ENCODE measurements at regions not wholly inside any gene's neighbourhood (a gene's known extent, or its start where the extent isn't known, plus 50 kb on each side); places are given as distances from the start of the nearest gene placed in this dataset.

DNA sequence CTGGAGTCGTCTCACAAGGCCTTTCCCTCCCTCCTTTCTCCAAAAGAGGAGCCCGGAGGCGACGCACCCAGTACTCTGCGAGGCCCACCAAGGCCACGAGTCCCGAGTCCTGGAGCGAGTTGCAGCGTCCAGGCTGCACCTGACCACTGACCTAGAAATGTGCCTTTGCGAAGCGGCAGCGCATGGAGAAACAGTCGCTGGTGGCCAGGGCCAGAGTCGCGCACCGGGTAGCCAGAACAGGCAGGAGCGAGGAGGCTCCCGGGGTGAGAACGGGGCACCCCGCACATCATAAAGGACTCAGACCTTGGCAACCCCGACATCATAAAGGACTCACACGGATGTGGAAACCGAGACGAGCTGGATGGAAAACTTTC is 318.4 kb downstream of the FAM72C start:
- no peak overlapping the region for H3K27ac ChIP-seq (ENCODE audit: low read length)

DNA sequence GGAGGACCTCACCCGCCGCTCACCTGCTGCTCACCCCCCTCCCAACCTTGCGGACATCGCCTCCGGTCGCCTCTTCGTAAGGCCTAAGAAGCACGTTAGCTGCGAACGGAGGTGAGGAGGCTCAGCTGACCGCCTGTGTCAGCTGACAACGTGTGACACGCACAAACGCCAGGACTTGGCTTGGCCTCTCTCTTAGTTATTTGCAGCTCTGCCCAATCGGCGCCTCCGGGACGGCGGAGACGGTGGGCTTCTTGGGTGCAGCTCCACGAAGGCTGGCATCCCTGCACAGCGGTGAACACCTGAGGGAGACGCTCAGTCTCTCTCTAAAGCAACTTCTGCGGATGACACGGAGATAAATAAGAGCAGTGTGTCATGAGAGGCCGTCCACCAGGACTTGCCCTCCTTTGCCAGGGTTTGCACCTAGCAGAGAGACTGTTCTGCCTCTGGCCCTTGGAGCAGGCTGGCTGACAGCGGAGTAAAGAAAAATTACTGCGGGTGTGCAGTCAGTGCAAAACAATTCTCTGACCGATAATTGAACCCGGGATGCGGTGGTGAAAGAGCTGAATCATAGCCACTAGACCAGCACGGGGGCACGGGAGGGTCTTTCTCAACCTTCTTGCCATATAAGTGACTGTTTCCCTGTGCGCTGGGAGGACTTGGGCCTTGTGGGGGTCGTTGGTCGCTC is 318.9 kb downstream of the FAM72C start:
- Mint-ChIP-seq H3K4me1 (no peaks in the 10 kb centered on the region), H3K27ac (no peak overlapping the region), H3K4me3 (no peak overlapping the region), H3K36me3 (peaks cover 6% of the 10 kb centered on the region), H3K9me3 (peaks cover 5 to 12% of the 10 kb centered on the region in 2 donors), H3K27me3 (ENCODE audit: low read depth in 2 of 2) (peaks cover 35 to 56% of the 10 kb centered on the region in 2 donors)
- Histone ChIP-seq H3K27ac (ENCODE audit: low read length) (no peak overlapping the region), H3K36me3 (ENCODE audit: control insufficient read depth, insufficient read depth, low read length) (no peaks in the 10 kb centered on the region), H3K27me3 (ENCODE audit: control insufficient read depth, insufficient read depth, low read length) (peaks cover 21% of the 10 kb centered on the region), H3K9me3 (ENCODE audit: control insufficient read depth, insufficient read depth, low read length) (peaks cover 12% of the 10 kb centered on the region), H3K4me1 (ENCODE audit: control insufficient read depth, insufficient read depth, low read length) (no peaks in the 10 kb centered on the region), H3K4me3 (ENCODE audit: low read length) (no peak overlapping the region)
- TF ChIP-seq, protein P1, sequence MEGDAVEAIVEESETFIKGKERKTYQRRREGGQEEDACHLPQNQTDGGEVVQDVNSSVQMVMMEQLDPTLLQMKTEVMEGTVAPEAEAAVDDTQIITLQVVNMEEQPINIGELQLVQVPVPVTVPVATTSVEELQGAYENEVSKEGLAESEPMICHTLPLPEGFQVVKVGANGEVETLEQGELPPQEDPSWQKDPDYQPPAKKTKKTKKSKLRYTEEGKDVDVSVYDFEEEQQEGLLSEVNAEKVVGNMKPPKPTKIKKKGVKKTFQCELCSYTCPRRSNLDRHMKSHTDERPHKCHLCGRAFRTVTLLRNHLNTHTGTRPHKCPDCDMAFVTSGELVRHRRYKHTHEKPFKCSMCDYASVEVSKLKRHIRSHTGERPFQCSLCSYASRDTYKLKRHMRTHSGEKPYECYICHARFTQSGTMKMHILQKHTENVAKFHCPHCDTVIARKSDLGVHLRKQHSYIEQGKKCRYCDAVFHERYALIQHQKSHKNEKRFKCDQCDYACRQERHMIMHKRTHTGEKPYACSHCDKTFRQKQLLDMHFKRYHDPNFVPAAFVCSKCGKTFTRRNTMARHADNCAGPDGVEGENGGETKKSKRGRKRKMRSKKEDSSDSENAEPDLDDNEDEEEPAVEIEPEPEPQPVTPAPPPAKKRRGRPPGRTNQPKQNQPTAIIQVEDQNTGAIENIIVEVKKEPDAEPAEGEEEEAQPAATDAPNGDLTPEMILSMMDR (IDR thresholded peaks at IDR 0.05), result no peak
- 24% methylated on average over 36 of the region's 36 CpGs for WGBS (ENCODE audit: insufficient coverage)
- DNase-seq (no peak), ATAC-seq (no peak)
- intact Hi-C loops (cut with micrococcal nuclease), result no loop called here

More for the DNA sequence above, 318.4 kb downstream of the FAM72C start:
- DNase-seq (no peak), ATAC-seq (no peak)
- Mint-ChIP-seq H3K27ac (no peak overlapping the region), H3K4me3 (no peak overlapping the region), H3K9me3 (peaks cover 3 to 10% of the 10 kb centered on the region in 2 donors), H3K4me1 (no peaks in the 10 kb centered on the region), H3K36me3 (peaks cover 6% of the 10 kb centered on the region), H3K27me3 (ENCODE audit: low read depth in 2 of 2) (peaks cover 36 to 56% of the 10 kb centered on the region in 2 donors)
- intact Hi-C loops (cut with micrococcal nuclease), result no loop called here
- H3K4me1 ChIP-seq (ENCODE audit: control insufficient read depth, insufficient read depth, low read length), result no peaks in the 10 kb centered on the region
- H3K9me3 ChIP-seq (ENCODE audit: control insufficient read depth, insufficient read depth, low read length), result peaks cover 12% of the 10 kb centered on the region
- WGBS (ENCODE audit: insufficient coverage), result 26% methylated on average over 24 of the region's 24 CpGs
- H3K4me3 ChIP-seq (ENCODE audit: low read length), result no peak overlapping the region
- H3K36me3 ChIP-seq (ENCODE audit: control insufficient read depth, insufficient read depth, low read length), result no peaks in the 10 kb centered on the region
- TF ChIP-seq, protein P1 (IDR thresholded peaks at IDR 0.05), result no peak
- peaks cover 21% of the 10 kb centered on the region for H3K27me3 ChIP-seq (ENCODE audit: control insufficient read depth, insufficient read depth, low read length)

DNA sequence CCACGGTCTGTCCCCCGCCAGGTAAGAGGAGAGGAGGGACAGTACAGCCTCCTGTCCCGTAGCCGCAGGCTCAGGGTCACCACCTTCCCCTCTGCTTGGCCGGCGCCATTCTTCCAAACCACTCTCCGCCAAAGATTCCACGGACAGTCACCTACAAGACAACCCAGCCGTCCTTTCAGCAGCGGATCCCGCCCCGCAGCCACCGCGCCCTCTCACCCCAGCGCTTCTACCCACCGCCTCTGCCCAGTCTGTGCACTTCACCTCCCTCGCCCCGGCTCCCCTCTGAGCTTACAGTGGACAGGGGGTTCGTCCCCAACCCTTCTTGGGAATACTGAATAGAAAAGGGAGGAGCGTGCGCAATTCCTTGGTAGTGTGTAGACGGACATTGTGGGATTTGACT is 319.6 kb downstream of the FAM72C start:
- Histone ChIP-seq H3K9me3 (ENCODE audit: control insufficient read depth, insufficient read depth, low read length) (peaks cover 12% of the 10 kb centered on the region), H3K36me3 (ENCODE audit: control insufficient read depth, insufficient read depth, low read length) (no peaks in the 10 kb centered on the region), H3K27ac (ENCODE audit: low read length) (no peak overlapping the region), H3K4me1 (ENCODE audit: control insufficient read depth, insufficient read depth, low read length) (no peaks in the 10 kb centered on the region), H3K27me3 (ENCODE audit: control insufficient read depth, insufficient read depth, low read length) (peaks cover 21% of the 10 kb centered on the region), H3K4me3 (ENCODE audit: low read length) (no peak overlapping the region)
- intact Hi-C loops (cut with micrococcal nuclease), result no loop called here
- WGBS (ENCODE audit: insufficient coverage), result 16% methylated on average over 22 of the region's 22 CpGs
- Mint-ChIP-seq H3K4me3 (no peak overlapping the region), H3K4me1 (no peaks in the 10 kb centered on the region), H3K36me3 (peaks cover 6% of the 10 kb centered on the region), H3K27me3 (ENCODE audit: low read depth in 2 of 2) (peaks cover 35 to 56% of the 10 kb centered on the region in 2 donors), H3K27ac (no peak overlapping the region), H3K9me3 (peaks cover 5 to 10% of the 10 kb centered on the region in 2 donors)
- TF ChIP-seq, protein P1 (IDR thresholded peaks at IDR 0.05), result no peak
- DNase-seq, result no peak
- ATAC-seq, result no peak

Measured in natural killer cell (primary cell).